Anterior cingulate cortex (tissue), 58 donors: ENCODE measurements at regions not wholly inside any gene's neighbourhood (a gene's known extent, or its start where the extent isn't known, plus 50 kb on each side); places are given as distances from the start of the nearest gene placed in this dataset.
A peak's percentile ranks its signal among the peaks of the same experiment; 100 is the strongest.

Experiments
- DNase-seq, 58 donors: peaks; one replicate each; lab custom pipeline; 2025; lab: John Stamatoyannopoulos, UW

DNA sequence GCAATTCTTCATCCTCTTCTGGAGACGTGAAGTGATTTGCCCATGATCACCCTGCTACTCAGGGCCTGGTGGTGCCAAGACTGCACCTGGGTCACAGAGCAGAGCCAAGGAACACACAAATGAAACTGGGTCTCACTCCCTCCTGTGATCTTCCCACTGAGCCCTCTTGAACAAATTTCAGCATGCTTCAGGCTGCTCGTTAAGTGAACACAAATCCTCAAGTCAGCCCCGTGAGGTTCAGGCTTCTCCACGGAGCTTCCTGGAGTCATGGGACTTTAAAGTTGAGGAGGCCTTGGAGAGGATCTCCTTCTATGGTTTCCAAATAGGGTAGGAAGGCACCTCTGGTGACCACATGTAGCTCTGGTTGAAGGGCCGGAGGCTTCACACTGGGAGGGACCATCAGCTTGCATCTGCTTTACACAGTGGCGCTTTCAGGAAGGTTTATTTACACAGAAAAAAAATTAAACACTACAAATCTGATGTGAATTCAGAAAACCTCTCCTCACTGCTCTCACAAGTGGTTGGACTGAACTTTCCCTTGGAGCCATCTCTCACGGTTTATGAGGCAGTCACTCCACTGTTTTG is 255.4 kb downstream of the LOXHD1 start:
- no peak for DNase-seq

DNA sequence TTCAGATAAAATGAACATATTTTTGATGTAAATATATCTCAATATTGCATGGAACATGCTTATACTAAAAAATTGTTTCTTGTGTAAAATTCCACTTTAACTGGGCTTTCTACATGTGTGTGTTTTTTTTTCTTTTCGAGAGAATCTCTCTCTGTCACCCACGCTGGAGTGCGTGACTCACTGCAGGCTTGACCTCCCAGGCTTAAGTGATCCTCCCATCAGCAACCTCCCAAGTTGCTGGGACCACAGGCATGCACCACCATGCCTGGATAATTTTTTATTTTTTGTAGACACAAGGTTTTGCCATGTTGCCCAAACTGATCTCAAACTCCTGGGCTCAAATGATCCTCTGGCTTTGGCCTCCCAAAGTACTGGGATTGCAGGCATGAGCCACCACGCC is 254.6 kb downstream of the LOXHD1 start:
- no peak for DNase-seq

DNA sequence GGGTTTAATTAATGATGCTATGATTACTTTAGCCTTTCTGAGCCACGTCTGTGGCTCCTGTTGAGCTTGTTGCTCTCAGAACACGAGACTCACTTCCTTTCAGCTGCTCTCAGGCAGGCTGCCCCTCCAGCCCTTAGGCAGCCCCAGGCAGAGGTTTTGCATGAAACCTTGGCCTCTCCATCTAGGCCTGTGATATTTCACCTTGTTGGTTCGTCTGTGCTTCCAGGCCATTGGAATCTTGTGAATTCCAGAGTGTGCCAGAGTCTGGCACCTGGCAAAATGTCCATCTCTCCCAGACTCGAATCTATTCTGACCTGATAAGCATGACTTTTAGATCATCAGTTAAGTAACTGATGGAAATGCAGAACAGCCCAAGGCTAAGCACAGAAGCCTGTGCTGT is 254.1 kb downstream of the LOXHD1 start:
- DNase-seq: no peak

- DNase-seq: no peak
Measured at GRCh38 chr18:46405832-46406538, 251.0 kb downstream of the LOXHD1 start.

DNA sequence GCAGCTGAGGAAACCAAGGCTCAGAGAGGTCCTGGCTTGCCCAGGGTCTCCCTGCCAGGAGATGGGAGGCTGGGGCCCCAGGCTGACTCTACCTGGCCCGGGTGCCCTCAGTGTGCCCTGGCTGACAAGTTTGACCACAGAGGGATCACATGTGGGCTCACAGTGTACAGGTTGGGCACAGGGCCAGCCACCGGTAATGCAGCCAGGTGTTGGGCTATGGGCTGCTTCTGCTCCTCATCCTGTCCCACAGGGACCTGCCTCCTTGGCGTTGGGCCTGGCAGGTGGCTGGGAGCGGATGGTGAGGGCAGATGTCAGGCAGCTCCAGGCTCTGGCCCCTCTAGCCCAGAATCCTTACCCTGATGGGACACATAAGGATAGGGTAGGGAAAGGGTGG is 250.5 kb downstream of the LOXHD1 start:
- DNase-seq: no peak

- DNase-seq: peak in 1 of 58 donors; percentile 35
Measured at GRCh38 chr18:46407486-46408166, 249.4 kb downstream of the LOXHD1 start.

DNA sequence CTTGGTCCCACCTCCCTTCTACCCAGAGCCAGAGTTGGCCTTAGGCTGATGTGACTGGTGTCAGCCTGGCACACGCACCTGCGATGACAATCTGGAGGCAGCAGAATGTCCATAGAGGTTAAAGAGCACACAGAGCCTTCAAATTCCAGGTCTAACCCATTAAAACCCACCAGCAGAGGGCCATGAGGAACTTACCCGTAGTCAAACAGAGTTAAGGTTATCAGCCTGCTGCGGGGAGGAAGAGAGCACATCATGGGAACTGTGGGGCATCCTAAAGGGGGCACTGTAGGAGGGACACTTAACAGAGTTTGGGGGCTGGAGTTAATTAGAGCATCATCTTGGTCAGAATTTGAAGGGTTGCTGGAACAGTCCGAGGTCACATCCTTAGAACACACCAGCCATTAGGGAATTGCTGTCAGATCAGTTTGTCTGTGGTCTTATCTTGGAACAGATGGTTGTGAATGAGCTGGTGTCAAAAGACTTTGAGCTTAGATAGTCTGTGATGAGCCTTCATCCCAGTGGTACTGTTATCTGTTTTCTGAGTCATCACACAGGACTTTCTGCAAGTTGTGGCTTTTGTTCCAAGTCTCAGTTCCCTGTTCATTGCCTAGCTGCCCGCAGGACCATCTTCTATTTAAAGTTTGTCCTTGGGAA is 248.6 kb downstream of the LOXHD1 start:
- DNase-seq: no peak

DNA sequence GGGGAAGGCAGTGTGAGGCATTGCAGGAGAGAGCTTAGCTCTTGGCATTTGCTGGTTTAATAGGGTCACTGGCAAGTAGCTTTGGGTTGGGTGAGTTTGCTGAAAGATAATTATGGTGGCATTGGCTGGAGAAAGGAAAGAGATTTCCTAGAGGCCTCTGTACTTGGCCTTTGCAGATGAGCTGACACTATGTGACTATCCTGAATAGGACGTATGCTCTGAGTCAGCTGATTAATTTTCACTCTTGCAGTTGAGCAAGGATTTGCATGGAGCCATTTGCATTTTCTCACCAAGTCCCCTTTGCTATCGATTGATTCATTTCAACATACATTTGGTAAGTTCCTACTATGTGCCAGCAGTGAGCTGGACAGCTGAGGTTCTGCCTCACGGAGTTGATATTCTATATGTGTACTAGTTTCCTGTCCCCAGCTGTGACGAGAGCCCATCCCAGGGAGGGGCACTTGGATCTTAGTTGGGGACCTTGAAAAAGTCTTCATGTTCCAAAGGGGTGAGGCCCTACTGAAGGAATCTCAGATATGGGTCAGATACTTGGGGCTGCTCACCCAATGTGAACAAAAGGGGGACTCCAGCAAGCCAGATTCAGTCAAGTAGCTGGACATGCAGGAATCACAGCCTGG is 245.7 kb downstream of the LOXHD1 start:
- no peak for DNase-seq

- DNase-seq: peak in 11 of 58 donors; percentile 4 to 76 (median 15)
Measured at GRCh38 chr18:46411867-46412690, 244.9 kb downstream of the LOXHD1 start.

DNA sequence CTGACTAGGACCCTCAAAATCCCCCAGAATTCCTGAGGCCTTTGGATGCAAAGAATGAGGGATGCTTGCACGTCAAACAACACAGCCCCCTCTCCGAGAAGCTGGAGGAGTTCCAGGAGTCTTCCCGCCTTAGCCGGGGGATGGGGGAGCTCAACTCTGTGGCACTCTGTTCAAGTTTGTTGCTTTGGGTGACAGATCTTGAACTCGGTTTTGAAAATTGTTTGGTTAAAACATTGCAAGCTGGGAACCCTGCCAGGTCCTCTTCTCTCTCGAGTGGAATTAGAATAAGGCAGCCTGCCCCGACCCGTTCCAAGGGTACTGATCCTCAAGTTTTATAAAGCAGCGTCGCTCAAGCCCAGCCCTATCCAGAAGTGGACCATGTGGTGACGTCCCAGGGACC is 244.1 kb downstream of the LOXHD1 start:
- DNase-seq: peak in 11 of 58 donors; percentile 3 to 26 (median 12)

- no peak for DNase-seq
Measured at GRCh38 chr18:46413684-46414083, 243.3 kb downstream of the LOXHD1 start.

- no peak for DNase-seq
Measured at GRCh38 chr18:46414863-46415262, 242.2 kb downstream of the LOXHD1 start.

DNA sequence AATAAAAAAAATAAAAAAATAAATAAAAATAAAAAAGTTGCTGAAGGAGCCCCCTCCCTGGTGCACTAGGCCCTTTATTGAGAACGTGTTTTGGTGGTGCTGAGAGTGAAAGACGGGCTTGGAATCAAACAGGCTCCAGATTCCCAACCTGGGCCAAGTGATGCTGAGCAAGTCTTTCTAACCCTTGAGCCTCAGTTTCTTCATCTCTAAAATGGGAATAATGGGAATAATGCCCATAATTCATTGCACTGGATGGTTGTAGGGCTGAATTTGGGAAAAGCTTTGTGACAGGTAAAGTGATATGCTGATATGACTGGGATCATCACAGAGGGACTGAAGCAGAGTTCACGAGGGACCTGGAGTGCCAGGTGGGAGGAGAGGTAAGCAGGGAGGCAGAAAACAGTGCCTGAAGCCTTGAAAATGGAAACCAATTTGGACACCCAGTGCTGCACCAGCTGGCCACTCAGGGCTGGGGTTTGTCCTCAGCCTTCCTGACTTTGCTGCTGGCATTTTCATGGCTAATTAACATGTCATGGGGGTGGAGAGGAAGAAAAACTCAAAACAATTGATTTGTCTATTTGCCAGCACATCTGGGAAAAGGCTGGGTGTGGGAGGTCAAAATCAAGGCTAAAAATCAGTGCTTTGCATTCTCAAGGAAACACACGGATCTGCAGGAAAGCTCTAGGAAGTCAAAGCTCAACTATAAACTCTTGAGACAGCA is 241.3 kb downstream of the LOXHD1 start:
- DNase-seq: no peak

- DNase-seq: no peak
Measured at GRCh38 chr18:46416706-46417638, 240.0 kb downstream of the LOXHD1 start.

DNA sequence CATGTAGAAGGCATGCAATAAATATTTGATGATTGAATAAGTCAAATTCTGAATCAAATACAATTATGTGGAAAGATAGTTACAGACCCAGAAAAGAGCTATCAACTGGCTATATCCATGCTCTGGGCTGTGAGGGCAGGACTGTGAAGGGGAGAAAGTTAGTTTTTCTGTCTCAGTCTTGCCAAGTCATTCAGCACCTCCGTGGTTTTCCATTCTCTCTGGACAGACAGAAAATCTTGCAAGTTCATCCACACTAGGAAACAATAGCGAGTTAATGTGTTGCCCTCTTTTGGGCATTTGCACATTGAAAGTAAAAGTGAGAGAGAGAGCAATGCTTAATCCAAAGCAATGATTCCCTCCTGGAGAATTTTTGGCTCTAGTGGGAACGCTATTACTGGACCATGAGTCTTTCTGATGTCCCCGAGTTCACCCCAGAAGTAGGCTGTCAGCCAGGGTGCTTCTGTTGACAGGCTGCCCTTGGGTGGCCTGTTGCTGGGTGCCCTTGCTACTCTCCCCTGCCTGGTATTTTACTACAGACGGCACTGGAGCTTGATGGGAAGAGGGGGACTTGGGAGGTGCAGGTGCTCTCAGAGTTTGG is 238.3 kb downstream of the LOXHD1 start:
- no peak for DNase-seq

DNA sequence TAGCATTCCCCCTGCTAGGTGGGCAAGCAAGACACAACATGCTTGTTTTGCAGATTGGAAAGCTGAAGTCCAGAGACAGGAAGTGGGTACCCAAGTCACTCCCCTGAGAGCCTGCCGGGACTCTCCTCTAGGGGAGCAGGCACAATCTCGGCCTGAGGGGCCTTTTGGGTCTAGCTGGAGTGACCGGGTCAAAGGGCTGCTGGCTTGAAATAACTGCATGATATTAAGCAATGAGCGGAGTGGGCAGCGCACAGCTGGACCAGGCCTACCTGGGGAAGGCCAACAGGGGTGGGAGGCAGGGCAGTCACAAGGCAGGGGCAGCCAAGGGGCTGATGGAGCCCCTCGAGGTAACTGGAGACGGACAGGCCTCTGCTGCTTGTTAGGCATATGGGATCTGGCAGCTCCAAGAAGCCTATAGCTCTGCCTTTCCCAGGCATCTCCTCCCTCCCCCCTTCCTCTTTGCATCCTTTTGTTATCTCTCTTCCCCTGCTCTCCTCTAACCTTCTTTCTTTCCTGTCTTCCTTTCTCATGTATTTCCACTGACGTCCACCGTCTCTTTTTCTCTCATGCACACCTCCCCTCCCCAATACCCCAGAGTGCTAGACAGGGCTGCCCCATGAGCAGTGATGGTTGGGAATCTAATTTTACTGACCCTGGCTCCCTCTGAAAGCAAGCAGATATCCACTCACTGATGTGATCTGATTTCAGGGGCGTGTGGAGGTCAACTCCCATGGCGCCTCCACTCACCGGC is 237.5 kb downstream of the LOXHD1 start:
- DNase-seq: no peak

DNA sequence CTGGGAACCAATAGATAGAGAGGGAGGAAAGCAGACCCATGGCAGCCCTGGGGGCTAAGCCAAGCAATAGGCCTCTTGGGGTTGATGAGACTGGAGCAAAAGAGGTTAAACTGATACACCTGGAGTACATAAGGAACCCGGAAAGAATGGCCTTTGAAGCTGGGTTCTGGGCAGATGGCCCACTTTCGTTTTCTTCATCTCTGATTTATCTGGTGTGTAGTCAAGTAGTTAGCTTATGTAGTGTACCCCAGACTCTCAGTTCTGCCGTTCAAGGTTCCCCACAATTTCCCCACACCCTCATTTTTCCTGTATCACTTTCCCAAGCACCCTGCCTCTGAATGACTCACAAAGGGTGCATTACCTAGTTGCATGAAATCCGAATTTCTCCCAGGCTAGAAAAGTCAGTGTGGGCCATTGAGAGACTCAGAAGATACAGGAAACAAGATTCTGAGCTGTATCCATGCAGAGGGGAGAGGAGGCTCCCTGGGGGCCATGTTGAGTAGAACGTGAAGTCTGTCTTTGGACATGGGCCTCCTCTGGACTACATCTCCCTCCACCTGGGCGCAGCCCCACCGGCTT is 235.0 kb downstream of the LOXHD1 start:
- DNase-seq: no peak
